GM12891 (cell line): ENCODE measurements at regions not wholly inside any gene's neighbourhood (a gene's known extent, or its start where the extent isn't known, plus 50 kb on each side); places are given as distances from the start of the nearest gene placed in this dataset.
"Not testable (repeated sequence)": the region's sequence is repeated elsewhere in the genome, so short reads cannot be mapped to it uniquely, and the experiment has no call there.

Source experiments
- DNase-seq: peaks from one replicate; pipeline ENCODE4 v3.0.0; 2011; ENCODE audit warnings: low spot score; ENCODE audit not compliant: insufficient read length
- FAIRE-seq: peaks from 2 replicates; lab custom pipeline; 2011; peaks lifted over from hg19 to GRCh38; lab: Jason Lieb, UNC
- PAX5 ChIP-seq: IDR thresholded peaks from 2 replicates; pipeline ENCODE4 v1.6.1; 2011; ENCODE audit warnings: low read length, moderate library complexity, mild to moderate bottlenecking; ENCODE audit not compliant: insufficient read depth, severe bottlenecking
- POLR2A ChIP-seq: IDR thresholded peaks from 2 replicates; pipeline ENCODE4 v1.6.1; 2011; ENCODE audit warnings: low read depth, low read length, control low read depth
- POLR2AphosphoS5 ChIP-seq: IDR thresholded peaks from 2 replicates; pipeline ENCODE4 v1.6.1; 2011; ENCODE audit warnings: low read depth, low read length, control low read depth
- POU2F2 ChIP-seq: IDR thresholded peaks from 2 replicates; pipeline ENCODE4 v1.6.1; 2011; ENCODE audit warnings: low read depth, mild to moderate bottlenecking, control low read depth, low read length, moderate library complexity
- SPI1 ChIP-seq: IDR thresholded peaks from 2 replicates; pipeline ENCODE4 v1.6.1; 2011; ENCODE audit warnings: low read depth, low read length, control low read depth
- TAF1 ChIP-seq: IDR thresholded peaks from 2 replicates; pipeline ENCODE4 v1.6.1; 2011; ENCODE audit warnings: low read depth, low read length, control low read depth

GRCh38 chr4:34323549-34324320 is 1920.6 kb downstream of the ARAP2 start:
- DNase-seq = no peak

GRCh38 chr4:34328939-34329338 is 1915.4 kb downstream of the ARAP2 start:
- no peak for DNase-seq
- TF ChIP-seq POLR2AphosphoS5 (no peak), POLR2A (no peak), POU2F2 (no peak), TAF1 (no peak), PAX5 (no peak), SPI1 (no peak)
- no peak for FAIRE-seq

More at GRCh38 chr4:34323549-34324320, 1920.6 kb downstream of the ARAP2 start:
- FAIRE-seq = no peak
- no peak for TF ChIP-seq PAX5
- TF ChIP-seq POLR2AphosphoS5 = no peak
- TF ChIP-seq POU2F2 = no peak
- no peak for TF ChIP-seq POLR2A
- no peak for TF ChIP-seq SPI1
- no peak for TF ChIP-seq TAF1

GRCh38 chr4:34335156-34335555 is 1909.2 kb downstream of the ARAP2 start:
- DNase-seq, FAIRE-seq: not testable (repeated sequence)

- FAIRE-seq, DNase-seq: not testable (repeated sequence)
These were observed 1908.8 kb downstream of the ARAP2 start for GRCh38 chr4:34335556-34335955.

GRCh38 chr4:34362654-34363053 is 1881.7 kb downstream of the ARAP2 start:
- FAIRE-seq (no peak), DNase-seq (no peak)
- TF ChIP-seq TAF1 (no peak), POU2F2 (no peak), POLR2A (no peak), PAX5 (no peak), POLR2AphosphoS5 (no peak), SPI1 (no peak)

- no peak for DNase-seq
- FAIRE-seq = no peak
- no peak for TF ChIP-seq POLR2AphosphoS5
- TF ChIP-seq POLR2A = no peak
- TF ChIP-seq POU2F2 = no peak
- TF ChIP-seq TAF1 = no peak
- no peak for TF ChIP-seq SPI1
- no peak for TF ChIP-seq PAX5
These were observed 1880.5 kb downstream of the ARAP2 start for GRCh38 chr4:34363842-34364241.

- FAIRE-seq = no peak
- TF ChIP-seq POLR2A = no peak
- no peak for TF ChIP-seq PAX5
- no peak for TF ChIP-seq SPI1
- no peak for TF ChIP-seq POLR2AphosphoS5
- no peak for TF ChIP-seq POU2F2
- TF ChIP-seq TAF1 = no peak
- no peak for DNase-seq
These were observed 1878.4 kb downstream of the ARAP2 start for GRCh38 chr4:34365946-34366345.

GRCh38 chr4:34371676-34372075 is 1872.6 kb downstream of the ARAP2 start:
- TF ChIP-seq POLR2A (no peak), PAX5 (no peak), POLR2AphosphoS5 (no peak), TAF1 (no peak), SPI1 (no peak), POU2F2 (no peak)
- no peak for FAIRE-seq
- DNase-seq = no peak

- TF ChIP-seq TAF1 = no peak
- no peak for TF ChIP-seq POLR2A
- TF ChIP-seq POU2F2 = no peak
- TF ChIP-seq POLR2AphosphoS5 = no peak
- no peak for TF ChIP-seq PAX5
- TF ChIP-seq SPI1 = no peak
- no peak for FAIRE-seq
These were observed 1871.5 kb downstream of the ARAP2 start for GRCh38 chr4:34372815-34373214.

GRCh38 chr4:34373456-34373855 is 1870.9 kb downstream of the ARAP2 start:
- DNase-seq (no peak), FAIRE-seq (no peak)
- TF ChIP-seq SPI1 (no peak), PAX5 (no peak), TAF1 (no peak), POU2F2 (no peak), POLR2A (no peak), POLR2AphosphoS5 (no peak)

More at GRCh38 chr4:34372815-34373214, 1871.5 kb downstream of the ARAP2 start:
- DNase-seq = no peak

- FAIRE-seq = no peak
- DNase-seq = no peak
- peak; percentile 60 for TF ChIP-seq SPI1
- TF ChIP-seq POLR2AphosphoS5 = no peak
These were observed 1832.1 kb downstream of the ARAP2 start for GRCh38 chr4:34412233-34412632.
